GM19455 (cell line): ENCODE measurements at regions not wholly inside any gene's neighbourhood (a gene's known extent, or its start where the extent isn't known, plus 50 kb on each side); places are given as distances from the start of the nearest gene placed in this dataset.
"Not testable (repeated sequence)": the region's sequence is repeated elsewhere in the genome, so short reads cannot be mapped to it uniquely, and the experiment has no call there.

ENCODE experiments used
- ATAC-seq: cut with Tn5 transposase; IDR thresholded peaks from one replicate; pipeline ENCODE4 v1.9.1; 2021; ENCODE audit not compliant: unreplicated experiment

GRCh38 chr1:166692346-166692745 lies 146.9 kb upstream of the POGK start:
- no peak for ATAC-seq

- no peak for ATAC-seq
These were observed 146.1 kb upstream of the POGK start for GRCh38 chr1:166693158-166693557.

GRCh38 chr1:166693673-166694297 lies 145.5 kb upstream of the POGK start:
- ATAC-seq: no peak

GRCh38 chr1:166695115-166695514 lies 144.2 kb upstream of the POGK start:
- ATAC-seq: no peak

GRCh38 chr1:166695834-166696233 lies 143.4 kb upstream of the POGK start:
- ATAC-seq: not testable (repeated sequence)

- ATAC-seq: no peak
These were observed 140.5 kb upstream of the POGK start for GRCh38 chr1:166698771-166699170.

GRCh38 chr1:166699613-166700012 lies 139.7 kb upstream of the POGK start:
- ATAC-seq: no peak

GRCh38 chr1:166700696-166701095 lies 138.6 kb upstream of the POGK start:
- ATAC-seq: no peak

- no peak for ATAC-seq
These were observed 137.6 kb upstream of the POGK start for GRCh38 chr1:166701603-166702100.

- no peak for ATAC-seq
These were observed 136.1 kb upstream of the POGK start for GRCh38 chr1:166703141-166703540.

- no peak for ATAC-seq
These were observed 135.4 kb upstream of the POGK start for GRCh38 chr1:166703726-166704462.

- ATAC-seq: no peak
These were observed 133.6 kb upstream of the POGK start for GRCh38 chr1:166705376-166706289.

GRCh38 chr1:166716620-166717019 lies 122.7 kb upstream of the POGK start:
- no peak for ATAC-seq

- no peak for ATAC-seq
These were observed 118.1 kb upstream of the POGK start for GRCh38 chr1:166721145-166721544.

- ATAC-seq: no peak
These were observed 108.9 kb upstream of the POGK start for GRCh38 chr1:166730299-166730888.

GRCh38 chr1:166738140-166738539 lies 101.1 kb upstream of the POGK start:
- ATAC-seq: no peak

- no peak for ATAC-seq
These were observed 100.4 kb upstream of the POGK start for GRCh38 chr1:166738873-166739272.

GRCh38 chr1:166740668-166741276 lies 98.5 kb upstream of the POGK start:
- no peak for ATAC-seq

GRCh38 chr1:166763318-166763717 lies 76.0 kb upstream of the POGK start:
- no peak for ATAC-seq

- ATAC-seq: no peak
These were observed 72.3 kb upstream of the POGK start for GRCh38 chr1:166766942-166767341.

- ATAC-seq: not testable (repeated sequence)
These were observed 54.6 kb upstream of the POGK start for GRCh38 chr1:166784646-166785045.
